GM12872 (cell line): ENCODE measurements at regions not wholly inside any gene's neighbourhood (a gene's known extent, or its start where the extent isn't known, plus 50 kb on each side); places are given as distances from the start of the nearest gene placed in this dataset.

Source experiments
- CTCF ChIP-seq: IDR thresholded peaks from 3 replicates; pipeline ENCODE4 v1.5.1; 2011; ENCODE audit warnings: low read depth, mild to moderate bottlenecking, low read length, moderate library complexity; ENCODE audit not compliant: insufficient read depth

GRCh38 chr20:57866250-57867106, 156.7 kb upstream of the PMEPA1 start:
- TF ChIP-seq CTCF: no peak

GRCh38 chr20:57865266-57865665, 155.5 kb upstream of the PMEPA1 start:
- TF ChIP-seq CTCF: no peak

DNA sequence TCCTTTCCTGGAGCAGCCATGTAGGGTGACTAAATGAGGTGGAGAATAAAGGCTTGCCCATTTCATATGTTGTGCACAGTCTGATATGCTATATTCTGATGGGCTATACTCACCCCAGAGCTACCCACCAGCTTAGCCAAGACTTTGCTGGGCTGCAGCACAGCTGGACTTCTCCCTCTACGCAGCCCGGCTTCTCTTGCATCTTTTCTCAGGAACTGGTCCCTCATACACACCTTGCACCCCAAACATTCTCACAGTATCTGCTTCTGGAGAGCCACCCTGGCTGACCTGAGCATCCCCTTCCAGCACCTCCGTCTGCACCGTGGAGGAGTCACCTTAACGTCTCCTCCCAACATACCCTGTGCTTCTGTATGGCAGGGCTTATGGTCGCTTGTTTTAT, 150.8 kb upstream of the PMEPA1 start:
- TF ChIP-seq CTCF: no peak

- no peak for TF ChIP-seq CTCF
These were observed 148.2 kb upstream of the PMEPA1 start for GRCh38 chr20:57857969-57858368.

- TF ChIP-seq CTCF: no peak
These were observed 147.3 kb upstream of the PMEPA1 start for GRCh38 chr20:57857118-57857517.

- no peak for TF ChIP-seq CTCF
These were observed 146.8 kb upstream of the PMEPA1 start for GRCh38 chr20:57856658-57857057.

DNA sequence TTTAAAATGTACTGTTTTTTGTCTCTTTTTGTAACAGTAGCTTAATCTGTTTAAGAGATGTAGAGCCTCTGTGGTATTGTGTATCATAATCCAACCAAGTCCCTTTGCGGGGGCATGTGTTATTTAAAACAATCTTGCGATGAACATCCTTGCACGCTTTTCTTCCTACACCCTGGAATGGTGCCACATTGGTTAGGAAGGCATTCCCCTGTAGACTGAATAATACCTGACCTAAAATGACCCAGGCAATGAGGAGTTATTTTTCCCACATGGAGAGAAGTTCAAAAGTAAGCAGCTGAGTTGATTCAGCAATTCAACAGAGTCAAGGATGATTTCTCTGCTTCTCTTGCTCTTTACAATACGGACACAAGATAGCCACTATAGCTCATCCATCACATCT, 142.0 kb upstream of the PMEPA1 start:
- TF ChIP-seq CTCF: no peak
